Vagina (tissue), 2 donors: ENCODE measurements at regions not wholly inside any gene's neighbourhood (a gene's known extent, or its start where the extent isn't known, plus 50 kb on each side); places are given as distances from the start of the nearest gene placed in this dataset.

Source experiments
- DNase-seq, 2 donors: peaks; one replicate each; pipeline ENCODE4 v3.0.0-alpha.2; 2017; ENCODE audit errors: extremely low spot score in 2 of 2
- H3K27ac ChIP-seq: fragments of 200-600 bp; sonication (generic); one replicate; pipeline ENCODE4 v1.5.1; 2019
- H3K27me3 ChIP-seq: fragments of 200-600 bp; sonication (generic); one replicate; pipeline ENCODE4 v1.5.1; 2019
- H3K36me3 ChIP-seq, 2 donors: fragments of 200-600 bp; sonication (generic); one replicate each; pipeline ENCODE4 v1.5.1; 2017 to 2019
- H3K4me1 ChIP-seq: fragments of 200-600 bp; sonication (generic); one replicate; pipeline ENCODE4 v1.5.1; 2019
- H3K4me3 ChIP-seq, 2 donors: fragments of 200-600 bp; sonication (generic); 1 replicate in 1 of 2; 2 replicates in 1 of 2; pipeline ENCODE4 v1.5.1; 2016 to 2019
- H3K9me3 ChIP-seq: fragments of 200-600 bp; sonication (generic); one replicate; pipeline ENCODE4 v1.5.1; 2019
- CTCF ChIP-seq, 3 experiments: fragments of 450-650 bp in 2 of 3; fragments of 200-600 bp in 1 of 3; sonication (generic) in 1 of 3; IDR thresholded peaks; one replicate each; pipeline ENCODE4 v1.5.1; 2017 to 2019; ENCODE audit warnings: antibody characterized with exemption in 3 of 3, mild to moderate bottlenecking in 2 of 3, moderate library complexity in 2 of 3
- POLR2A ChIP-seq, 2 donors: fragments of 450-650 bp; IDR thresholded peaks; one replicate each; pipeline ENCODE4 v1.6.1; 2017; ENCODE audit warnings: antibody characterized with exemption in 2 of 2, mild to moderate bottlenecking in 2 of 2, moderate library complexity in 2 of 2
- POLR2AphosphoS5 ChIP-seq, 2 donors: sonication (generic); formaldehyde crosslinking; IDR thresholded peaks; one replicate each; pipeline ENCODE4 v1.9.0; 2017; ENCODE audit warnings: antibody characterized with exemption in 2 of 2, mild to moderate bottlenecking in 2 of 2, low read depth in 1 of 2; ENCODE audit not compliant: insufficient read depth in 1 of 2
- intact Hi-C: fragments of 100-400 bp; cut with DNase I; formaldehyde crosslinking; loops from one replicate; pipeline ENCODE4 v1.15.1; 2023

- Histone ChIP-seq H3K27me3 (no peaks in the 10 kb centered on the region), H3K9me3 (no peaks in the 10 kb centered on the region), H3K4me1 (peaks cover 50% of the 10 kb centered on the region), H3K27ac (peak overlapping the region; percentile 48), H3K36me3 (no peaks in the 10 kb centered on the region), H3K4me3 (no peak overlapping the region)
- no peak for TF ChIP-seq CTCF (IDR thresholded peaks at IDR 0.05)
- TF ChIP-seq POLR2A (IDR thresholded peaks at IDR 0.05): no peak
- TF ChIP-seq POLR2AphosphoS5 (IDR thresholded peaks at IDR 0.05; ENCODE audit: insufficient read depth in 1 of 2, low read depth in 1 of 2): peak in 1 of 2 donors; percentile 28
- no peak for DNase-seq
- intact Hi-C loops: loop anchor here (2.0 to 10.0 kb wide), 2 partner anchors 24 to 108 kb away; partner anchors contain the start of gene ARHGAP5
Measured at GRCh38 chr14:31966896-31967668, 110.0 kb upstream of the ARHGAP5 start.

GRCh38 chr14:31967669-31967975, 109.5 kb upstream of the ARHGAP5 start:
- no peaks in the 10 kb centered on the region for H3K36me3 ChIP-seq
- intact Hi-C loops: loop anchor here (2.0 to 10.0 kb wide), 2 partner anchors 23 to 107 kb away; partner anchors contain the start of gene ARHGAP5
- H3K27ac ChIP-seq: no peak overlapping the region
- H3K4me1 ChIP-seq: peaks cover 50% of the 10 kb centered on the region
- H3K9me3 ChIP-seq: no peaks in the 10 kb centered on the region
- no peak for DNase-seq
- TF ChIP-seq POLR2A (IDR thresholded peaks at IDR 0.05) (no peak), POLR2AphosphoS5 (IDR thresholded peaks at IDR 0.05; ENCODE audit: insufficient read depth in 1 of 2, low read depth in 1 of 2) (no peak), CTCF (IDR thresholded peaks at IDR 0.05) (no peak)
- no peaks in the 10 kb centered on the region for H3K27me3 ChIP-seq
- no peak overlapping the region for H3K4me3 ChIP-seq

- intact Hi-C loops: loop anchor here (10.0 kb wide), 1 partner anchor 107 kb away; the partner anchor contains the start of gene ARHGAP5
Measured at GRCh38 chr14:31968107-31968810, 108.8 kb upstream of the ARHGAP5 start.

GRCh38 chr14:31968956-31969698, 108.0 kb upstream of the ARHGAP5 start:
- H3K4me3 ChIP-seq: no peak overlapping the region
- TF ChIP-seq POLR2A (IDR thresholded peaks at IDR 0.05): no peak
- peak in 1 of 3 experiments; percentile 22 for TF ChIP-seq CTCF (IDR thresholded peaks at IDR 0.05)
- DNase-seq: no peak
- peaks cover 50% of the 10 kb centered on the region for H3K4me1 ChIP-seq
- no peaks in the 10 kb centered on the region for H3K27me3 ChIP-seq
- intact Hi-C loops: loop anchor here (10.0 kb wide), 1 partner anchor 106 kb away; the partner anchor contains the start of gene ARHGAP5
- no peaks in the 10 kb centered on the region for H3K36me3 ChIP-seq
- no peaks in the 10 kb centered on the region for H3K9me3 ChIP-seq
- peak overlapping the region; percentile 2 for H3K27ac ChIP-seq

More at GRCh38 chr14:31968107-31968810, 108.8 kb upstream of the ARHGAP5 start:
- no peaks in the 10 kb centered on the region for H3K27me3 ChIP-seq
- peaks cover 50% of the 10 kb centered on the region for H3K4me1 ChIP-seq
- no peak for TF ChIP-seq POLR2A (IDR thresholded peaks at IDR 0.05)
- TF ChIP-seq CTCF (IDR thresholded peaks at IDR 0.05): no peak
- TF ChIP-seq POLR2AphosphoS5 (IDR thresholded peaks at IDR 0.05; ENCODE audit: insufficient read depth in 1 of 2, low read depth in 1 of 2): no peak
- DNase-seq: no peak
- no peak overlapping the region for H3K27ac ChIP-seq
- H3K36me3 ChIP-seq: no peaks in the 10 kb centered on the region
- H3K4me3 ChIP-seq: no peak overlapping the region
- H3K9me3 ChIP-seq: no peaks in the 10 kb centered on the region
